GM12892 (cell line): ENCODE measurements at regions not wholly inside any gene's neighbourhood (a gene's known extent, or its start where the extent isn't known, plus 50 kb on each side); places are given as distances from the start of the nearest gene placed in this dataset.

Experiments used
- POLR2A ChIP-seq: IDR thresholded peaks from 2 replicates; pipeline ENCODE4 v1.6.1; 2011; ENCODE audit warnings: low read depth, low read length, control low read depth
- POLR2AphosphoS5 ChIP-seq: IDR thresholded peaks from 2 replicates; pipeline ENCODE4 v1.6.1; 2011; ENCODE audit warnings: low read depth, low read length, control low read depth

GRCh38 chr7:81036057-81036456 lies 117.2 kb upstream of the SEMA3C start:
- no peak for TF ChIP-seq POLR2AphosphoS5
- TF ChIP-seq POLR2A, result no peak
